ENCODE measurements at regions not wholly inside any gene's neighbourhood (a gene's known extent, or its start where the extent isn't known, plus 50 kb on each side); places are given as distances from the start of the nearest gene placed in this dataset.
"Not testable (repeated sequence)": the region's sequence is repeated elsewhere in the genome, so short reads cannot be mapped to it uniquely, and the experiment has no call there.

- Histone ChIP-seq H3K27ac (no peak overlapping the region), H3K4me3 (no peak overlapping the region), H3K9ac (ENCODE audit: insufficient read length) (no peak overlapping the region), H3K9me3 (ENCODE audit: low read depth, low read length) (no peaks in the 10 kb centered on the region), H3K36me3 (ENCODE audit: insufficient read depth, low read length) (no peaks in the 10 kb centered on the region)
- DNase-seq (ENCODE audit: low read depth, low spot score): no peak
- TF ChIP-seq EZH2 (IDR thresholded peaks at IDR 0.05): no peak
- TF ChIP-seq POLR2AphosphoS5 (IDR thresholded peaks at IDR 0.05; ENCODE audit: borderline replicate concordance, low read depth, low read length): no peak
- TF ChIP-seq FOXP2 (optimal IDR thresholded peaks at IDR 0.05; ENCODE audit: control extremely low read depth, extremely low read length, insufficient read depth): no peak
These were observed 175.6 kb downstream of the MC4R start for GRCh38 chr18:60196836-60197606.

DNA sequence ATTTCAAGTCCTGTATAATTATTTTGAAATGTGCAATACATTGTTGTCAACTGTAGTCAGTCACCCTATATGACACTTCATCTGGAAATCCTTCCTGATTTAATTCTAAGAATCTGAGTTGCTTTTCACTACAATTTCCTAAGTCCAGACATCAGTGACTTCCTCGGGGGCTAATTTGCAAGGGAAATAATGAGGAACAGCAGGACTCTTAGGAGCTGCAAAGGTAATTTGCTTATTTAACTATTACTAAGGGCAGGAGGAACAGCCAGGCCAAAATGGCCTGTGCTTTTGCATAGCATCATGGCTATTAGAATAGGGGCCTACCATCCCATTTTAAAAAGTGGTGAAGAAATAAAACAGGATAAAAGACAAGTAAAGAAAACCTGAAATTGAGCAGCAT lies 178.8 kb downstream of the MC4R start:
- TF ChIP-seq FOXP2 (optimal IDR thresholded peaks at IDR 0.05; ENCODE audit: control extremely low read depth, extremely low read length, insufficient read depth) (no peak), POLR2AphosphoS5 (IDR thresholded peaks at IDR 0.05; ENCODE audit: borderline replicate concordance, low read depth, low read length) (no peak), EZH2 (IDR thresholded peaks at IDR 0.05) (no peak)
- DNase-seq (ENCODE audit: low read depth, low spot score): no peak
- Histone ChIP-seq H3K27ac (no peak overlapping the region), H3K9ac (ENCODE audit: insufficient read length) (no peak overlapping the region), H3K4me3 (no peak overlapping the region), H3K9me3 (ENCODE audit: low read depth, low read length) (no peaks in the 10 kb centered on the region), H3K36me3 (ENCODE audit: insufficient read depth, low read length) (no peaks in the 10 kb centered on the region)

DNA sequence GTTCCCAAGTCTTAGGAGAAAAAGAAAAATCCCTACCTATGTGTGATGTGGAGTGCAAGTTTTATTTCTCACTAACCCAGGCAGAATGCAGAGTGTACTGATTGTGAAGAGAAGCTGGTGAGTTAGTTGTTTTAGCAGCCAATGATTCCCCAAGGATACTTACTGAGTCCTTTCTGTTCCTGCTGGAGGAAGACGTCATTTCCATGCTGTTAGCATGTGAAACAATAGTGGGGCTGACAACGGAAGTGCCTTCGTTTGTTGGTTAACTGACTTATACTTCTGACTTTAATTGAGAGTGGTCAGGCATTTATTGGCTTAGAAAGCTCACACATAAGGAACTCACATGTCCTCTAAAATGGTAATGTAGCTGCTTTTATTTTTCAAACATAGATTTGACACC lies 180.6 kb downstream of the MC4R start:
- no peak overlapping the region for H3K9ac ChIP-seq (ENCODE audit: insufficient read length)
- no peak overlapping the region for H3K4me3 ChIP-seq
- H3K9me3 ChIP-seq (ENCODE audit: low read depth, low read length): no peaks in the 10 kb centered on the region
- no peak for DNase-seq (ENCODE audit: low read depth, low spot score)
- H3K27ac ChIP-seq: no peak overlapping the region
- no peaks in the 10 kb centered on the region for H3K36me3 ChIP-seq (ENCODE audit: insufficient read depth, low read length)
- no peak for TF ChIP-seq FOXP2 (optimal IDR thresholded peaks at IDR 0.05; ENCODE audit: control extremely low read depth, extremely low read length, insufficient read depth)
- TF ChIP-seq EZH2 (IDR thresholded peaks at IDR 0.05): no peak
- no peak for TF ChIP-seq POLR2AphosphoS5 (IDR thresholded peaks at IDR 0.05; ENCODE audit: borderline replicate concordance, low read depth, low read length)

GRCh38 chr18:60189856-60190255 lies 182.7 kb downstream of the MC4R start:
- no peak for DNase-seq (ENCODE audit: low read depth, low spot score)

DNA sequence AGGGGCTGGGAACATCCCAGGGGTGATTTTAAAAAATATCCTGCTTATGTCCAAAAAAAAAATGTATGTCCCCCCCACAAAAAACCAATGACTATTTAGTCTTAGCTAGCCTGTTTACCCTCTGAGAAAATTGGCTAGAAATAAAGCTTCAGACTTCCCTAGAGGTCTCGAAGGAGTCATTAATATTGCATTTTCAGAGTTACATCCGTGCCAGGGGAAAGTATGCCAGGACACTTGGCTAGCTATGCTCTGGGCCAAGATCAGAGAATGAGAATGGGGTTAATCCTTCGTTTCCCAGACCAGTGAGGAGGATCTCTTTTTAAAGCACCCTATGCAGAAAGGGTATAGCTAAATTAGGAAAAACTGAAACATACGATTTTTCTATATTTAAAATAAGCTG lies 183.6 kb downstream of the MC4R start:
- no peaks in the 10 kb centered on the region for H3K9me3 ChIP-seq (ENCODE audit: low read depth, low read length)
- no peaks in the 10 kb centered on the region for H3K36me3 ChIP-seq (ENCODE audit: insufficient read depth, low read length)
- H3K9ac ChIP-seq (ENCODE audit: insufficient read length): no peak overlapping the region
- no peak for DNase-seq (ENCODE audit: low read depth, low spot score)
- H3K4me3 ChIP-seq: no peak overlapping the region
- no peak for TF ChIP-seq EZH2 (IDR thresholded peaks at IDR 0.05)
- TF ChIP-seq FOXP2 (optimal IDR thresholded peaks at IDR 0.05; ENCODE audit: control extremely low read depth, extremely low read length, insufficient read depth): no peak
- no peak for TF ChIP-seq POLR2AphosphoS5 (IDR thresholded peaks at IDR 0.05; ENCODE audit: borderline replicate concordance, low read depth, low read length)
- no peak overlapping the region for H3K27ac ChIP-seq

More at GRCh38 chr18:60189856-60190255, 182.7 kb downstream of the MC4R start:
- Histone ChIP-seq H3K27ac (no peak overlapping the region), H3K9me3 (ENCODE audit: low read depth, low read length) (no peaks in the 10 kb centered on the region), H3K36me3 (ENCODE audit: insufficient read depth, low read length) (no peaks in the 10 kb centered on the region), H3K9ac (ENCODE audit: insufficient read length) (no peak overlapping the region), H3K4me3 (no peak overlapping the region)
- TF ChIP-seq FOXP2 (optimal IDR thresholded peaks at IDR 0.05; ENCODE audit: control extremely low read depth, extremely low read length, insufficient read depth) (no peak), POLR2AphosphoS5 (IDR thresholded peaks at IDR 0.05; ENCODE audit: borderline replicate concordance, low read depth, low read length) (no peak), EZH2 (IDR thresholded peaks at IDR 0.05) (no peak)

- DNase-seq (ENCODE audit: low read depth, low spot score): no peak
- H3K27ac ChIP-seq: no peak overlapping the region
- TF ChIP-seq FOXP2 (optimal IDR thresholded peaks at IDR 0.05; ENCODE audit: control extremely low read depth, extremely low read length, insufficient read depth) (no peak), EZH2 (IDR thresholded peaks at IDR 0.05) (no peak)
These were observed 190.4 kb downstream of the MC4R start for GRCh38 chr18:60182223-60182622.

GRCh38 chr18:60180671-60181070 lies 191.9 kb downstream of the MC4R start:
- Histone ChIP-seq H3K27ac (no peak overlapping the region), H3K4me3 (no peak overlapping the region), H3K9me3 (ENCODE audit: low read depth, low read length) (no peaks in the 10 kb centered on the region), H3K9ac (ENCODE audit: insufficient read length) (no peak overlapping the region), H3K36me3 (ENCODE audit: insufficient read depth, low read length) (no peaks in the 10 kb centered on the region)
- DNase-seq (ENCODE audit: low read depth, low spot score): no peak
- TF ChIP-seq EZH2 (IDR thresholded peaks at IDR 0.05): no peak

More at GRCh38 chr18:60182223-60182622, 190.4 kb downstream of the MC4R start:
- Histone ChIP-seq H3K9ac (ENCODE audit: insufficient read length) (no peak overlapping the region), H3K4me3 (no peak overlapping the region), H3K36me3 (ENCODE audit: insufficient read depth, low read length) (no peaks in the 10 kb centered on the region), H3K9me3 (ENCODE audit: low read depth, low read length) (no peaks in the 10 kb centered on the region)

- not testable (repeated sequence) for H3K36me3 ChIP-seq (ENCODE audit: insufficient read depth, low read length); H3K9me3 ChIP-seq (ENCODE audit: low read depth, low read length); H3K27ac ChIP-seq; H3K4me3 ChIP-seq; DNase-seq (ENCODE audit: low read depth, low spot score); H3K9ac ChIP-seq (ENCODE audit: insufficient read length)
These were observed 194.4 kb downstream of the MC4R start for GRCh38 chr18:60178224-60178623.

- Histone ChIP-seq H3K4me3 (no peak overlapping the region), H3K9me3 (ENCODE audit: low read depth, low read length) (no peaks in the 10 kb centered on the region), H3K27ac (no peak overlapping the region), H3K9ac (ENCODE audit: insufficient read length) (no peak overlapping the region), H3K36me3 (ENCODE audit: insufficient read depth, low read length) (no peaks in the 10 kb centered on the region)
- TF ChIP-seq EZH2 (IDR thresholded peaks at IDR 0.05) (no peak), FOXP2 (optimal IDR thresholded peaks at IDR 0.05; ENCODE audit: control extremely low read depth, extremely low read length, insufficient read depth) (no peak), POLR2AphosphoS5 (IDR thresholded peaks at IDR 0.05; ENCODE audit: borderline replicate concordance, low read depth, low read length) (no peak)
- no peak for DNase-seq (ENCODE audit: low read depth, low spot score)
These were observed 196.3 kb downstream of the MC4R start for GRCh38 chr18:60176259-60176658.

Measured in SK-N-MC (cell line).